ENCODE measurements at regions not wholly inside any gene's neighbourhood (a gene's known extent, or its start where the extent isn't known, plus 50 kb on each side); places are given as distances from the start of the nearest gene placed in this dataset.

DNA sequence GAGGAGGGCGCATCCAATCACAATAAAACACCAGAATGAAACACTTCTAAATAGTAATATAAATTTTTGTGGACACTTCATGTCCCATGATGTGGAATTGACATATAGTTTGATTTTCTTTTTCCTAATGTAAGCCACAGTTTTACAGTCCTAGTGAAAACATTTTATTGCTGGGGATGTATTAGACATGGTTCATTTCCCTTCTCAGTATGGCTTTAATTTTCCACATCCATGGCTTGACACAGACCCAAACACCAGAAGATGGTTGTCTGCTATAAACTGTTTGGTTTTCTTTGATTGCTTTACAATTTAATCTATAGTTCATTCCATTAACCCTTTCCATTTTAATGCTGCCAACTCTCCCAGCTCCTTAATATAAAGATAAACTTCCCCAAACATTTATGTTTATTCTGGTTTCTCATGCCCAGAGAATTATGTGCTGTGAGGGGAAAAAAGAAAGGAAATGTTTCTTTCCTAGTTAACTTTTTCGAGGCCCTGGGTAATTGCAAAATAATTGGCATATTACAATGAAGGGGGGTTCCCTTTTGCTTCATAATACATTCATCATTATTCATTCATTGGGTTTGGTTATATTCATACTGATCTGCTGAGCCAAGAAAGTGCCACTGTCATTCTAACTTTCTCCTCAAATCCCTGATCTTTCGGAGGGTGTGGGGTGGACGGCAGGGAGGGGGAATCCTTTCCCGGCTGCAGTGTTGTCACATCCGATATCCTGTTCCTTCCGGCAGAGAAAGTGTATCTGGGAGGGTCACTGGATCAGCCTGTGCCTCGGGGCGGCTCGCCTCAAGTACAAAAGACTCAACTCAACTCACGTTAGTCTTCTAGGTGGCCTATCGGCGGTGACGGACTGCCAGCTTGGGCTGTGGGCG is 127.6 kb upstream of the TFAP2D start:
- 62 to 70% methylated on average over 14 to 15 of the region's 15 CpGs for WGBS, 2 donors

DNA sequence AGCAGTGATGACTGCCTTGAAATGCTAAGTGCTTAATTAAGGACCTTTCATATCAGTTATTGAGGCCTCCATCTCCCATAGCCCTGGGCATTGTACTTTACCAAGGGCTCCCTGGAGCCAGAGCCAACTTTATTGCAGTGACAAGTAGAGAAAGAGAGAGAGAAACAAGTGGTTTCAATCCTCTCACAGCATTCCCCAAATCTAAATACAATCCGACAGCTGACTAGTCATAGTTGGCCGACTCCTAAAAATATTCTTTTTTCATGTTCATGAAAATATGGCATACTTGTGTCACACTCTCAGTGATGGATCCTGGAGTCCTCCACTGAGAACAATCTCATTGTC is 127.0 kb upstream of the TFAP2D start:
- ATAC-seq (no peak), DNase-seq (no peak)
- H3K4me1 ChIP-seq, result no peaks in the 10 kb centered on the region
- H3K4me3 ChIP-seq, result no peak overlapping the region
- intact Hi-C loops (cut with DNase I), result no loop called here
- no peaks in the 10 kb centered on the region for H3K36me3 ChIP-seq (replicated peaks in 1 of 2; ENCODE audit: insufficient read depth in 1 of 2, low read depth in 2 of 2)
- 42 to 75% methylated on average over 2 of the region's 2 CpGs for WGBS, 2 donors
- H3K27me3 ChIP-seq, result no peaks in the 10 kb centered on the region
- H3K9me3 ChIP-seq, result no peaks in the 10 kb centered on the region
- no peak for TF ChIP-seq POLR2A (IDR thresholded peaks at IDR 0.05)
- TF ChIP-seq, protein P1, sequence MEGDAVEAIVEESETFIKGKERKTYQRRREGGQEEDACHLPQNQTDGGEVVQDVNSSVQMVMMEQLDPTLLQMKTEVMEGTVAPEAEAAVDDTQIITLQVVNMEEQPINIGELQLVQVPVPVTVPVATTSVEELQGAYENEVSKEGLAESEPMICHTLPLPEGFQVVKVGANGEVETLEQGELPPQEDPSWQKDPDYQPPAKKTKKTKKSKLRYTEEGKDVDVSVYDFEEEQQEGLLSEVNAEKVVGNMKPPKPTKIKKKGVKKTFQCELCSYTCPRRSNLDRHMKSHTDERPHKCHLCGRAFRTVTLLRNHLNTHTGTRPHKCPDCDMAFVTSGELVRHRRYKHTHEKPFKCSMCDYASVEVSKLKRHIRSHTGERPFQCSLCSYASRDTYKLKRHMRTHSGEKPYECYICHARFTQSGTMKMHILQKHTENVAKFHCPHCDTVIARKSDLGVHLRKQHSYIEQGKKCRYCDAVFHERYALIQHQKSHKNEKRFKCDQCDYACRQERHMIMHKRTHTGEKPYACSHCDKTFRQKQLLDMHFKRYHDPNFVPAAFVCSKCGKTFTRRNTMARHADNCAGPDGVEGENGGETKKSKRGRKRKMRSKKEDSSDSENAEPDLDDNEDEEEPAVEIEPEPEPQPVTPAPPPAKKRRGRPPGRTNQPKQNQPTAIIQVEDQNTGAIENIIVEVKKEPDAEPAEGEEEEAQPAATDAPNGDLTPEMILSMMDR (IDR thresholded peaks at IDR 0.05), result no peak
- H3K27ac ChIP-seq, result no peak overlapping the region

More for the DNA sequence above, 127.6 kb upstream of the TFAP2D start:
- no peak overlapping the region for H3K4me3 ChIP-seq
- no peaks in the 10 kb centered on the region for H3K9me3 ChIP-seq
- intact Hi-C loops (cut with DNase I), result no loop called here
- H3K4me1 ChIP-seq, result no peaks in the 10 kb centered on the region
- no peak for DNase-seq
- H3K27me3 ChIP-seq, result no peaks in the 10 kb centered on the region
- H3K36me3 ChIP-seq (replicated peaks in 1 of 2; ENCODE audit: insufficient read depth in 1 of 2, low read depth in 2 of 2), result no peaks in the 10 kb centered on the region
- TF ChIP-seq POLR2A (IDR thresholded peaks at IDR 0.05), result no peak
- TF ChIP-seq, protein P1 (IDR thresholded peaks at IDR 0.05), result no peak
- H3K27ac ChIP-seq, result no peak overlapping the region
- no peak for ATAC-seq

DNA sequence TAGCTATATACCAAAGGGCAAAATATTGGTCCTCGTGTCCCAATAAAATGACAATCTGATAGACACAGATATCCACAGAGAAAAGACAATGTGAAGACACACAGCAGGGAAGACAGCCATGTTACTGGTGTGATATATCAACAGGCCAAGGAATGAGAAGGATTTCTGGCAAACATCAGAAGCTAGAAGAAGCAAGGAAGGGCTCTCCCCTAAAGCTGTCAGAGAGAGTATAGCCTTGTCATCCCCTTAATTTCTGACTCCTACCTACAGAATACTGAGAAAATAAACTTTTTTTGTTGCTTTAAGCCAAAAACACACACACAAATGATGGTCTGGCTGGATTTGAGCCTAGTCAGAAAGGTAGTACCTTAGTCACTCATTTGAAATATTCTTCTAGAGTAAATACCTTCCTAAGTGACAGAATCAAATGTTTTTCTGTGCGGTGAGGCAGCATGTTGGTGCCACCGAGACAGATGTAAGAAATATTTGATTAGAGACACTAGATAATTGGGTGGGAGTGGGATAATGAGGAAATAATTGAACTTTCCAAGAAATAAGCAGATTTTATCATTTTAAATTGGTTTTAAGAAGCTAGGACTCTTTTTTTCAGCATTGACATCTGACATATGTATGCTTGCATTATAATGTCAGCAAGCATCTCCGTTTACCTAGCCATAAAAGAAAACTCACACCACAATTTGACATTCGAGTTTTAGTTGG is 123.4 kb upstream of the TFAP2D start:
- TF ChIP-seq POLR2A (IDR thresholded peaks at IDR 0.05), result no peak
- TF ChIP-seq, protein P1 (IDR thresholded peaks at IDR 0.05), result no peak
- no peaks in the 10 kb centered on the region for H3K9me3 ChIP-seq
- H3K4me1 ChIP-seq, result no peaks in the 10 kb centered on the region
- ATAC-seq, result no peak
- no peaks in the 10 kb centered on the region for H3K27me3 ChIP-seq
- 44% methylated on average over 5 of the region's 5 CpGs for WGBS, 2 donors
- no peak overlapping the region for H3K27ac ChIP-seq
- intact Hi-C loops (cut with DNase I), result no loop called here
- H3K4me3 ChIP-seq, result no peak overlapping the region
- DNase-seq, result no peak
- no peaks in the 10 kb centered on the region for H3K36me3 ChIP-seq (replicated peaks in 1 of 2; ENCODE audit: insufficient read depth in 1 of 2, low read depth in 2 of 2)

DNA sequence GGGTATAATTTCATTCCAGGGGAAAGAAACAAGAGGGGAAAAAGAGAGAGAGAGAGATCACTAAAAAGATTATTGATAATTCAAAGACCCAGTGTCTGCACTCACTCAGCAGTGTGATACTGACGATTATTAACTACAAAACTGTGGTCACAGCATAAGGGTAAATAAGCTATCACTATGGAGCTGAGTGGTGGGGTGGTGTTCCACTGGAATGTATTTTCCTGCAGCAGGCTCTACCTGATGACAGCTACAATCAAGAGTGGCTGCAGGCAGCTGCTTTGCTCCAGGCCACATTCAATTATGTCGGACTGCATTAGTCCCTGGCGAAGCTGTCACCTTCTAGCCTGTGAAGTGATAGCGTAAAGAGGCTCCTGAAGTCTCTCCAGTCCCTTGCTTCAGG is 122.2 kb upstream of the TFAP2D start:
- no peak for ATAC-seq
- Histone ChIP-seq H3K36me3 (replicated peaks in 1 of 2; ENCODE audit: insufficient read depth in 1 of 2, low read depth in 2 of 2) (no peaks in the 10 kb centered on the region), H3K9me3 (no peaks in the 10 kb centered on the region), H3K4me1 (no peaks in the 10 kb centered on the region), H3K27me3 (no peaks in the 10 kb centered on the region), H3K27ac (no peak overlapping the region), H3K4me3 (no peak overlapping the region)
- WGBS, 2 donors, result 40 to 42% methylated on average over 4 of the region's 4 CpGs
- intact Hi-C loops (cut with DNase I), result no loop called here
- DNase-seq, result no peak
- no peak for TF ChIP-seq POLR2A (IDR thresholded peaks at IDR 0.05)
- TF ChIP-seq, protein P1 (IDR thresholded peaks at IDR 0.05), result no peak

Data from body of pancreas (tissue), 4 donors.